AG20443 (cell line): ENCODE measurements at regions not wholly inside any gene's neighbourhood (a gene's known extent, or its start where the extent isn't known, plus 50 kb on each side); places are given as distances from the start of the nearest gene placed in this dataset.
"Not testable (repeated sequence)": the region's sequence is repeated elsewhere in the genome, so short reads cannot be mapped to it uniquely, and the experiment has no call there.

Experiments
- DNase-seq: peaks from one replicate; pipeline ENCODE4 v3.0.0; 2012; ENCODE audit warnings: low spot score, mixed read lengths

DNA sequence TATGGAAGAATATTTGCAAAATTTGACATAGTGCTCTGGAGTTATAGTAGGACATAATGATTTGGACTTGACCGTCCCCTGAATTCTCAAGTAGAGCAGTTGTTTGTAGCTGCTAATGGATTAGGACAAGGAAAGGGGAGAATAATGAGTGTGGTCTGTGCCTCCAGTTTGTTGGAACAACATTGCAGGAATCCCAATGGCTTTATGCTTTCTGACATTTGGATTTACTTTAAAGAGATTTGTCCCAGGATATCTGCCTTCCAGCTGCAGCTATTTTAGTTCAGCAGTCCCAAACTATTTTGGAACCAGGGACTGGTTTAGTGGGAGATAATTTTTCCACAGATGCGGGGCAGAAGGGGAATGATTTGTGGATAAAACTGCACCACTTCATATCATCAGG is 648.2 kb downstream of the SLCO4C1 start:
- no peak for DNase-seq

DNA sequence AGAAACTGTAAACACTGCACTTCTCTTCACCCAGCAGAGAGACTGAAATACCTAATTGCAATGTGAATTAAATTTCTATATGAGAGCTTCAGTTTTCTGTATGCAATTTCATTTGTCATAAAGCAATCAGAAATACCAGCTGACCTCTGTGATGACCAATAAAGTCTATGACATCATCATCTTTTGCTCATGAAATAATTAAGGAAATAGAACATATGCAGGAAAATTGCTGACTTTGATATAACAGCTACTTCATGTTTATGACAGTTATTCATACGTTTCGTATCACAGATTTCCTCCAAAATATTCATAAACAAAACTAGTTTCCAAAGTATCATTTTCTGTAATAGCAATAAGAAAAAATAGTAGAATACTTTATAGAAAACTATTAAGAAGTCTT is 652.3 kb downstream of the SLCO4C1 start:
- DNase-seq = no peak

DNA sequence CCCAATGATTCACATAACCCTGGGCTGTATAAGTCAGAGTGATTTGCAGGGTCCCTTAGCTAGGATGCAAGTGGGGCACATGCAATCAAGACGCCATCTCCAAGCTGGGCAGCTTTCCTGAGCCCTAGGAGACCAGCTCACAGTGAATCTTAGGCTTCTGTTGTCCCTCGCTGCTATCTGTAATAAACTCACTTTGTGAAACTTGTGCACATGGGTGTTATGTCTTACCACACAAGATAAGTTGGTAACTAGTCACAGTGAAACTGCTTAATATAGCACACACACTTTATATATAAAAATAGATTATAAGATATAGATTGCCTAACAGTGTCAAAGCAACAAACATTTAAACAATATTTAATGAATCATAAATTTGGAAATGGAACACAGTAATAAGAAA is 658.5 kb downstream of the SLCO4C1 start:
- no peak for DNase-seq

DNA sequence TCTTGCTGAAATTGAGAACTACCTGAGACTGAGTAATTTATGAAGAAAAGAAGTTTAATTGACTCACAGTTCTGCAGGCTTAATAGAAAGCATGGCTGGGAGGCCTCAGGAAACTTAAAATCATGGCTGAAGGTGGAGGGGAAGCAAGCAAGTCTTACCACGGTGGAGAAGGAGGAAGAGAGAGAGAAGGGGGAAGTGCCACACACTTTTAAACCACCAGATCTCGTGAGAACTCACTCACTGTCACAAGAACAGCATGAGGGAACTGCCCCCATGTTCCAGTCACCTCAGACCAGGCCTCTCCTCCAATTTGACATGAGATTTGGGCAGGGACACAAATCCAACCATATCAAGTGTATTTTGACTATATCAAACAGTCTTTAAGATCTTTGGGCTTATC is 668.3 kb downstream of the SLCO4C1 start:
- not testable (repeated sequence) for DNase-seq

DNA sequence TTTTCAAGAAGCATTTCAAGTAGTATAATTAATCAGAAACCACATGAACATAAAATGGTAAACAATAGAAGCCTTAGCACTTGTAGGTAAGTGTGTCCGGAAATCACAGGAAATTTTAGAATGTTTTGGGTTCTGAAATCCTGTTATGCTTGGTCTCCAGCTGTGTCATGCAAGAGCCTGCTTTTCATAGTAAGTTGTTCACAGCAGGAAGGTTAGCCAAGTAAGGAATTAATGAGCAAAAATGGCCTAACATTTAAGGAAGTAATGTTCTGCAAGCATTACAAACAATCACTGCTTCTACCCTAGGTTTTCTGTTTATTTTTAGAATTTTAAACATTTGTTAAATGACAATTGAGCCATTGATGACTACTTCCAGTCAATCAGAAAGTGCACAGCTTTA is 669.5 kb downstream of the SLCO4C1 start:
- DNase-seq = no peak

DNA sequence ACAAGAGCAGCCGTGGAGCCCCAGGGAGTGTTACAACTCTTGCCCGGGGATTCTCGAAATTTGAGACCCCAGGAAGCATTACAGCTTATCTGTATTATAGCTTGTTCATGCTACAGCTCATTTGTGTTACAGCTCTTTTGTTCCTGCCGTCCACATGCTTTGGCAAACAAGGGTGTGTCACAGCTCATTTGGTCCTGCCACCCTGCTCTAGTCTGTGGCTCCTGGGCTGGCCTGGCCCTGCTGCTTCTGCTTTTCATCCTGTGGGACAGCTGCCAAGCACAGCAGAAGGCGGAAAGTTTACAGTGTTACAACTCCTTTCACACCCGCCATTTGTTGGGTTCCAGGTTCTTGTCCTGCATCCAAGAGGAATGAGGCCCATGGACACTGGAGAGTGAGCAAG is 685.0 kb downstream of the SLCO4C1 start:
- no peak for DNase-seq

DNA sequence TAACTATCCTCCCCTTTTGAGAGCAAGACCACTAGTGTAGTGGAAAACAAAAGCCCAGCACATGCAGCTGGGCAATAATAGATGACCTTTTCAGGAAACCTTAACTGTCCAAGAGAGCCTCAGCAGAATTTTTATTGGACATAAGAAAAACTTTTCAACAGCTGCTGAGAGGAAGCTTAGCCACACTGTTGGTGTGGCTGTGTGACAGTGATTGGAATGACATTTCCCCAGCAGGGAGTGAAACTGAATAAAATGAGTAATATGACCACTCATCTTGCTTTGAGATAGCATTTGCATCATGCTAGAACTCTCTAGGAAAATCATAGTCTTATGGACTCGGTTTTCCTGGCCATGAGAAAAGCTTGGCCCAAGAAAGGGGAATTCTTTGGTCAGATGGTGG is 687.8 kb downstream of the SLCO4C1 start:
- DNase-seq = no peak

DNA sequence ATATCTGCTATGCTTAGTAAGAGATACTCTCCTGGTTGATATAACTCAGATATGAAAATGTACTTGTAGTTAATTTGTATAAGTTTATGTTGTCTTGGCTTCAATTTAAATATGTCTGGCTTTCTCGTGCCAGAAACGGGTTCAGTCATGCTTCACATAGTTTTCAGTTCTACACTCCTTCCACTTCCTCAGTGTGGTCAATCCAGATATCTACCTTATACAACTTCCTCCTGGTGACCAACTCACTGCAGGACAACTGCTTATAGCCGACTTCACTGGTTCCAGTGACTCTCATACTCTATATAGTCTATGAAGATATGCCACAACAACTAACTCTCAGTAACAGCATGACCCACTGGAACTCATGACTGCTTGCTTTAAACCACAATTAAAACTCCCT is 690.4 kb downstream of the SLCO4C1 start:
- DNase-seq = no peak

DNA sequence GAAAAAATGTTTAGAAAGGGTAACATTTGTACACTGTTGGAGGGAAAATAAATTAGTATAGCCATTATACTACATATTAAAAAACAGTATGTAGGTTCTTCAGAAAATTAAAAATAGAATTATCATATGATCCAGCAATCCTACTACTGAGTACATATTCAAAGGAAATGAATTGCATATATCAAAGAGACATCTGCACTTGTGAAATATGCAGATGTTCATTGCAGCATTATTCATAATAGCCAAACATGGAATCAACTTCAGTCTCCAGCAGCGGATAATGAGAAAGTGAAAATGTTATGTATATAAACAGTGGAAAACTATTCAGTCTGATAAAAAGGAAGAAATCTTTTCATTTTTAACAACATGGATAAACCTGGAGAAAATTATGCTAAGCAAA is 695.5 kb downstream of the SLCO4C1 start:
- no peak for DNase-seq

DNA sequence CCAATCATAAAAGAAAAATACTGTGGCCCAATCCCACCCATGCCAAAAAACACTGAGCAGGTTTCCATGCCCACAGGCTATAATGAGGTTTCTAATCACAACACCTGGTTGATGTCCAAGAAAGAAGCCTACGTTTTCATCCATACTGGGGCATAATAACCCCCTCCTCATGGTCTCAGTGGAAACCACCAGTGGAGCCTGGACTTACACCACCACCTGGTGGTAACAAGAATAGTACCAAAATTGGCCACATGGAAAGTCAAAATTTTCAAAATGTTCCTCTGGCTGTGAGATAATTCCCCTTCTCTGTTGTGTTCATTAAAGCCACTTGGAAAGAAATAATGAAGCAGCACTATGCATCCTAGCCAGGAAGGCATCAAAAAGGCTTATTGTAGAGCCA is 687.3 kb upstream of the ST8SIA4 start:
- peak; percentile 15 for DNase-seq

DNA sequence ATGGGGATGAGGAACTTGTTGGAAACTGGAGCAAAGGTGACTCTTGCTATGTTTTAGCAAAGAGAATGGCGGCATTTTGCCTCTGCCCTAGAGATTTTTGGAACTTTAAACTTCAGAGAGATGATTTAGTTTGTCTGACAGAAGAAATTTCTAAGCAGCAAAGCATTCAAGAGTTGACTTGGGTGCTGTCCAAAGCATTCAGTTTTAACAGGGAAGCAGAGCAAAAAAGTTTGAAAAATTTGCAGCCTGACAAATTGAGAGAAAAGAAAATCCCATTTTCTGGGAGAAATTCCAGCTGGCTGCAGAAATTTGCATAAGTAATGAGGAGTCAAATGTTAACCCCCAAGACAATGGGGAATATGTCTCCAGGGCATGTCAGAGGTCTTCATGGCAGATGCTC is 682.3 kb upstream of the ST8SIA4 start:
- DNase-seq = no peak

DNA sequence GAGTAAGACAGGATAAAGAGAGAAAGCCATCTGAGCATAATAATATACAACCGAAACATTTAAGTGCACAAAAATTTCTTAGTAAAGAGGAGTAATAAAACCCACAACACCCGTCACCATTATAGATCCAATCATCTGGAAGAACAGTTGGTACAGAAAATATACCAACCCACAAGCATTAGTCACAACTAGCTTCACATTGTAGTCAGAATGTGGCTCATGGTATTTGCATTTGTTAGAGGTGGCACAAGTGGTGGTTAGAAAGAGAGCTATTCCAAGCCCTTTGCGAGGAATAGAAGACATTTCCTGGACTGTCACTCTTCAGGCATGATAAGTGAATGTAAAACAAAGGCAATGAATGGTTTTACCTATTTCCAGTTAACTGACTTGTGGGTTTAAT is 677.5 kb upstream of the ST8SIA4 start:
- no peak for DNase-seq

DNA sequence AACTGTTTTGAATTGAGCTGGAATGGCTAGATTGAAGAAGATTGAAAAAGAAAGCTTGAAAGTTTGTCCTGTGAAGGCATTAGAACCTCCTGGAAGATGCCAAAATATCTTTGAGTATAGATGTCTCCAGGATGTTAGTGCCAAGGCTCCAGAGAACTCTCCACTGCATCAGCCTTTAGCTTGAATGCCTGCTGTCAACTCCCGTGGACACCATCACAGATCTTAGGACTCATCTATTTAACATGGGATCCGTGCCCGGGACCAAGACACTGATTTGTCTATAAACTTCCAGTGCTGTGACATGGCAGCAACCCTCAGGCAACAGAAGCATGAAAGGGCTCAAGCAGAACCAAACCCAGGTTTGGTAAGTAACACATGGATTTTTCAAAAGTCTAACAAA is 670.9 kb upstream of the ST8SIA4 start:
- DNase-seq = no peak

DNA sequence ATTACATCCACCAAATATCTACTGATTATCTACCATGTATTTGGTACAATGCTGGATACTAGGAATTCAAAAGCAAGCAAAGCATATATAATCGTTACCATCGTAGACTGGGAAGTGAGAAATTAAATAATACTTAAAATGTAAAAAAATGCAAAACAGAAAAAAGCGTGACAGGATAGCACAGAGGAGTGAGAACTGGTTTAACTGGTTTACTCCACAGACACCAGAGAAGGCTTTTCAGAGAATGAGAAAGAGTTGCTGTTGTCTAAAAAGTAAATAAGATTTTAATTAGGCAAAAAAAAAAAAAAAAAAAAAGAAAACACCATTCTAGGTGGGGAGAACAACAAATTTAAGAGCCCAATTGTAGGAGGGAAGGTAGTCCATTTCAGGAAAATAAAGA is 657.9 kb upstream of the ST8SIA4 start:
- DNase-seq = no peak

DNA sequence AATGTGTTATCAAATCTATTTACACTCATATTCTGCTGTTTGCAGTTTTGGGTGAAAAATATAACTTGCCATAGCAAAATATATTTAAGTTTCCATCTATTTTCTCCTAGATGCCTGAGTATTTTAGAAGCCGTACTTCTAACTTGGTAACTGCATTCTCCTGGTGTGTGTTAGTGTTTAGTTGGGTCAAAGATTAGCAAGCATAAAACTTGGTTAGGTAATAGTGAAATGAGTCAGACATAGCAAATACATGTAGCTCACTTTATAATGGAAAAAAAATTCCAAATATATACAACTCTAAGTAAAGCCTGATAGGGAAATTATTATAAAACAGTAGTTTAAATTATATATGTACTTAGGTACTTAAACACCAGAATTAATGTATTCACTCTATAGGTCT is 640.7 kb upstream of the ST8SIA4 start:
- DNase-seq = no peak

DNA sequence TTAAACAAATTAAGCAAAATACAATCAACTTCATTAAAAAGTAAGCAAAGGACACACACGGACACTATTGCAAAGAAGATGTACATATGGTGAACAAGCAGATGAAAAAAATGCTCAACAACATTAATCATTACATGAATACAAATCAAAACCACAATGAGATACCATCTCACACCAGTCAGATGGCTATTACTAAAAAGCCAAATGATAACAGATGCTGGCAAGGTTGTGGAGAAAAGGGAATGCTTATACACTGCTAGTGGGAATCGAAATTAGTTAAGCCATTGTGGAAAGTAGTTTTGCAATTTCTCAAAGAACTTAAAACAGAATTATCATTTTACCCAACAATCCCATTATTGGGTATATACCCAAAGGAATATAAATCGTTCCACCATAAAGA is 636.2 kb upstream of the ST8SIA4 start:
- DNase-seq = no peak

DNA sequence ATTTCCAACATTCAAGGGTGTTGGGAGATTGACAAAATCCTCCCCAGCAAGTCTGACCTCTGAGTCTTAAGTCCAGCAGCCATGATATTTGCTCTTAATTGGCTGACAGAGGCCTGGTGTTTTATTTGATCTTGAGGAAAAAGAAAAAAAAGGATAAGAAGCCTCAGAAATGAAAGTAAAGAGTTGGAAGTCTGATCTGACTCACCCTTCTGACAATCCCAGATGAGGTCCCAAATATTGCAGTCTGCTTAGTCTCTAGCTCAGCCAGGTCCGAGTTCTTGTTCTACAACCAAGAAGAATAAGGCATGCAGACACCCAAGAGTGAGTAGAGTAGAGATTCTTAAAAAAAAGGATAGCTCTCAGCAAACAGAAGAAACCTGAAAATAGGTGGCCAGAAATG is 632.5 kb upstream of the ST8SIA4 start:
- DNase-seq = no peak

DNA sequence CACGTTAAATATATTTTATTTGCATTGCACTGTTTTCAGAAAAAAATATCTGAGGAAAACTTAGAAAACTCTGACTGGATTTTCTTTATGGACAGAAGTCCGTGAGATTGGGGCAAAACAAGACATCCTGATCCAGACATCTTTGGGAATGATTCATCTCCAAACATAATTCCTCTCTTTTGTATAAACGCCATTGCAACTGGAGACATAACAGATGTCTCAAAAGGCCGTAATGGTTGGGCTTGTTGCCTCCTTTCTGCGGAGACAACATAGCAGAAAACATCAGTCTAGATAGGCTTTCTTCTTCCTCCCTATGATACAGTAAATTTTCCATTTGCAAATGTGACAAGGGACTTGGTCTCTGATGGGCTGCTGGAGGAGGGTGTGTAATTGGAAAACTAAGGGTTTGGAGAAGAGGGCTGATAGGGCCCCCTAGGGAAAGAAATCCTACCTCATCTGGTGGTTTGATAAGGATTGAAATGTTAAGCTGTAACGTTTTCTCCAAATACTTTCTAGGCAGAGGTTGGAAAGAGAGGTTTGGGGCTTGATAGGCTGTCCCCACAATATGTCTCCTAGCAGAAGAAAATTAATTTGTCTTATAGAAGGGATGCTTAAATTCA is 631.5 kb upstream of the ST8SIA4 start:
- peak; percentile 12 for DNase-seq

DNA sequence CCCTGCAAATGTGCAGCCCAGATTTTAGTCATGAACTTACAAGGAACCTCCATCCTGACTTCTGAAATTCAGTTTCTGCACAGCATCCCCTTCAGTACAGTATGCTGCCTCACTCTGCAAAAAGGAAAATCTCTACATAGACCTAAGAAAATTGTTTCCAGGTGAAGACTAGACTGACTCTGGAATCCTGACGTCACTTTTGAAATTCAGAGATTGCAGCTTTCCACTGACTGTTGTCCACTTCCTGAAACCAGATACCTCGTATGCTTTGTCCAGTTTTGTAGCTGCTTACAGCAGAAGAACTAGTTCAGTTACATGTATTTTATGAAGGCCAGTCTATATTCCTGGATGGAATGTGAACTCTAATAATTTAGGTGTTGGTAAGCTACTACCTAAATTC is 629.3 kb upstream of the ST8SIA4 start:
- DNase-seq = peak; percentile 8

DNA sequence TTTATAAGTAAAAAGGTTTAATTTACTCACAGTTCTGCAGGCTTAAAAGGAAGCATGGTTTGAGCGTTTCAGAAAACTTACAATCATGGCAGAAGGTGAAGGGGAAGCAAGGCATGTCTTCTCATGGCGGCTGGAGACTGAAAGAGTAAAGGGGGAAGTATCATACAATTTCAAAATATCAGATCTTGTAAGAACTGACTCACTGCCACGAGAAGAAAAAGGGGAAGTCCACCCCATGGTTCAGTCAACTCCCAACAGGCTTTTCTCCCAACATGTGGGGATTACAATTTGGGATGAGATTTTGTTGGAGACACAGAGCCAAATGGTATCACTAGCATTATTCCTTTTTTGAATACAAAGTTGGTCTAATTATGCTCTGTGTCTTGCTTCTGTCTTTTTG is 627.9 kb upstream of the ST8SIA4 start:
- no peak for DNase-seq

DNA sequence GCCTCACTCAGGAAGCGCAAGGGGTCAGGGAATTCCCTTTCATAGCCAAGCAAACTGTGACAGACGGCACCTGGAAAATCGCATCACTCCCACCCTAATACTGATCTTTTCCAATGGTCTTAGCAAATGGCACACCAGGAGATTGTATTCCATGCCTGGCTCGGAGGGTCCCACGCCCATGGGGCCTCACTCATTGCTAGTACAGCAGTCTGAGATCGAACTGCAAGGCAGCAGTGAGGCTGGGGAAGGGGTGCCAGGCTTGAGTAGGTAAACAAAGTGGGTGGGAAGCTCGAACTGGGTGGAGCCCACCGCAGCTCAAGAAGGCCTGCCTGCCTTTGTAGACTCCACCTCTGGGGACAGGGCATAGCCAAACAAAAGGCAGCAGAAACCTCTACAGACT is 626.0 kb upstream of the ST8SIA4 start:
- DNase-seq = not testable (repeated sequence)

DNA sequence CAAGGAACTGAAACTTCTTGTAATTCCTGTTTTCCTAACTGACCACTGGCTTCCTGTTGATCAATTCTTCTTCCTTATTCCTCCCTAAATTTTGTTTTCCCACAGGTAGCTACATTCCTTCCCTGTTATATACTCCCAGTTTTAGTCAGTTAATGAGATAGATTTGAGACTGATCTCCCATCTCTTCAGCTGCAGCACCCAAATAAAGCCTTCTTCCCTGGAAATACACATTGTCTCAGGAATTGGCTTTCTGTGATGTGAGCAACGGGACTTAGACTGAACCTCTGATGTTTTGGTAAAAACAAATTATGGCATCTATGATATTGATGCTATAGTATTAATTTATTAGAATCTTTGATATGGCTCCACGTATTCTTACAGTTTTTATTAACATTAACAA is 617.3 kb upstream of the ST8SIA4 start:
- no peak for DNase-seq

DNA sequence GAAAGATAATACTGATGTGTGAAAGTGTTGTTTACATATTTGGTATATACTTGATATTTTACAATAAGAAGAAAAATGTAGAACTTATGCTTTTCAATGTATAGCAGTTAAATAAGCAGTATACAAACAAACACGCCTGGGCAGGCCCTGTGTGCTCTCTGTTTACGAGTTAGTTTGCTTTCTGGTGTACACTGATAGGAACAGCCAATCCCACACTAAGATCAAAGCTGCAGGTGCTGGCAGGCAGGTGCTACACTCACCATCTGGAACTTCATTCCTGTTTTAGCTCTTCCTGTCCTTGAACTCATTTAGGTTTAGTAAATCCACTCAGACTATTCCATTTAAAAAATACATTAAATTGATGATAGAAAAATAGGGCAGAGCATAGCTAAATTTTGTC is 614.7 kb upstream of the ST8SIA4 start:
- no peak for DNase-seq

DNA sequence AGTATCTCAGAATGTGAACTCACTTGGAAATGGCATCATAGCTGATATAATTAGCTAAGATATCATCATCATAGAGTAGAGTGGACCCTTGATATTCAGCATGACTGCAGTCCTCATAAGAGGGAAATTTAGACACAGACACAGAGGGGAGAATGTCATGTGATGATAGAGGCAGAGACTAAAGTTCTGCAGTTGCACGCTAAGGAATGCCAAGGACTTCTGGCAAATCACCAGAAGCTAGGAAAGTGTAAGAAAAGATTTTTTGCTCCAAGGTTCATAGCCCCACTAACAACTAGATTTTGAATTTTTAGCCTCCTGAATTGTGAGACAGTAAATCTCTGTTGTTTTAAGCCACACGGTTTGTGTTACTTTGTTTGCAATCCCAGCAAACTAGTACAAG is 612.6 kb upstream of the ST8SIA4 start:
- no peak for DNase-seq
